ENCODE measurements at regions not wholly inside any gene's neighbourhood (a gene's known extent, or its start where the extent isn't known, plus 50 kb on each side); places are given as distances from the start of the nearest gene placed in this dataset.

GRCh38 chr10:123587110-123587509 is 79.0 kb upstream of the GPR26 start:
- Histone ChIP-seq H3K4me3 (ENCODE audit: low read length, poor library complexity, severe bottlenecking) (no peak overlapping the region), H3K9me3 (ENCODE audit: insufficient read depth, low read depth, low read length) (no peaks in the 10 kb centered on the region), H3K36me3 (ENCODE audit: insufficient read depth, low read length) (no peaks in the 10 kb centered on the region), H2AFZ (ENCODE audit: low read length) (no peak overlapping the region), H3K4me2 (ENCODE audit: low read depth, low read length, poor library complexity, severe bottlenecking) (no peak overlapping the region), H3K9ac (ENCODE audit: low read depth, low read length, poor library complexity, severe bottlenecking) (no peak overlapping the region), H3K9me2 (replicated peaks; ENCODE audit: low read depth, low read length) (no peaks in the 10 kb centered on the region), H4K20me1 (ENCODE audit: insufficient read depth, low read length, poor library complexity, severe bottlenecking) (no peaks in the 10 kb centered on the region), H3K4me1 (ENCODE audit: insufficient read depth, low read length, poor library complexity, severe bottlenecking) (no peaks in the 10 kb centered on the region), H3K27me3 (ENCODE audit: insufficient read depth, low read length, poor library complexity, severe bottlenecking) (no peaks in the 10 kb centered on the region), H3F3A (ENCODE audit: low read depth) (no peaks in the 10 kb centered on the region), H3K79me2 (ENCODE audit: insufficient read depth, low read length) (no peaks in the 10 kb centered on the region)
- TF ChIP-seq, protein P1, sequence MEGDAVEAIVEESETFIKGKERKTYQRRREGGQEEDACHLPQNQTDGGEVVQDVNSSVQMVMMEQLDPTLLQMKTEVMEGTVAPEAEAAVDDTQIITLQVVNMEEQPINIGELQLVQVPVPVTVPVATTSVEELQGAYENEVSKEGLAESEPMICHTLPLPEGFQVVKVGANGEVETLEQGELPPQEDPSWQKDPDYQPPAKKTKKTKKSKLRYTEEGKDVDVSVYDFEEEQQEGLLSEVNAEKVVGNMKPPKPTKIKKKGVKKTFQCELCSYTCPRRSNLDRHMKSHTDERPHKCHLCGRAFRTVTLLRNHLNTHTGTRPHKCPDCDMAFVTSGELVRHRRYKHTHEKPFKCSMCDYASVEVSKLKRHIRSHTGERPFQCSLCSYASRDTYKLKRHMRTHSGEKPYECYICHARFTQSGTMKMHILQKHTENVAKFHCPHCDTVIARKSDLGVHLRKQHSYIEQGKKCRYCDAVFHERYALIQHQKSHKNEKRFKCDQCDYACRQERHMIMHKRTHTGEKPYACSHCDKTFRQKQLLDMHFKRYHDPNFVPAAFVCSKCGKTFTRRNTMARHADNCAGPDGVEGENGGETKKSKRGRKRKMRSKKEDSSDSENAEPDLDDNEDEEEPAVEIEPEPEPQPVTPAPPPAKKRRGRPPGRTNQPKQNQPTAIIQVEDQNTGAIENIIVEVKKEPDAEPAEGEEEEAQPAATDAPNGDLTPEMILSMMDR (conservative IDR thresholded peaks at IDR 0.05; ENCODE audit: low read length): no peak
- TF ChIP-seq EZH2phosphoT487 (IDR thresholded peaks at IDR 0.05; ENCODE audit: borderline replicate concordance): no peak

DNA sequence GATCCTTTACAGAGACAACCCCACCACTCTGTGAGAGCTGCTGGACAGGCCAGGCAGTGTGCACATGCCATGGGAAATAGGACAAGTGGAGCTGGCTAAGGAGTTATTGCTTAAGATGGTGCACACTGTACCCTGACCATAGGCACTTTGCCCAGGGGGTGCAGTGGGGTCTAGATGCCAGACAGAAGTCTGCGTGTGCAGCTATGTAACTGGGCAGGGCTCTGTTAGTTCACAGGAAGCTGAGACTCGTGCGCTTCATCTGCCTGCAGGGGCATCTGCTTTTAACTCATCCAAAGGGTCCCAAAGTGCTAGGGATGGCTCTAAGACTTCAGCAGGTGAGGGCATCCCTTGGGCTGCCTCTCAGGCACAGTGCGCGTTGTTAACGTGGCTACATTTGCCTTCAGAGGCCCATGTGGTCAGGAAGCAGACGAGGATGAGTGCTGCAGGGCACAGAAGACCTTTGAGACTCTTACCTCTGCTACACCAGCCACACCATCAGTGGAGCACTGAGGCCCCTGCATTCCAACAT is 77.7 kb upstream of the GPR26 start:
- H3K9me2 ChIP-seq (replicated peaks; ENCODE audit: low read depth, low read length): no peaks in the 10 kb centered on the region
- no peaks in the 10 kb centered on the region for H3F3A ChIP-seq (ENCODE audit: low read depth)
- H2AFZ ChIP-seq (ENCODE audit: low read length): no peak overlapping the region
- no peak overlapping the region for H3K9ac ChIP-seq (ENCODE audit: low read depth, low read length, poor library complexity, severe bottlenecking)
- no peaks in the 10 kb centered on the region for H4K20me1 ChIP-seq (ENCODE audit: insufficient read depth, low read length, poor library complexity, severe bottlenecking)
- no peak overlapping the region for H3K4me2 ChIP-seq (ENCODE audit: low read depth, low read length, poor library complexity, severe bottlenecking)
- H3K36me3 ChIP-seq (ENCODE audit: insufficient read depth, low read length): no peaks in the 10 kb centered on the region
- no peaks in the 10 kb centered on the region for H3K27me3 ChIP-seq (ENCODE audit: insufficient read depth, low read length, poor library complexity, severe bottlenecking)
- no peaks in the 10 kb centered on the region for H3K79me2 ChIP-seq (ENCODE audit: insufficient read depth, low read length)
- H3K4me3 ChIP-seq (ENCODE audit: low read length, poor library complexity, severe bottlenecking): no peak overlapping the region
- no peaks in the 10 kb centered on the region for H3K4me1 ChIP-seq (ENCODE audit: insufficient read depth, low read length, poor library complexity, severe bottlenecking)
- TF ChIP-seq, protein P1 (conservative IDR thresholded peaks at IDR 0.05; ENCODE audit: low read length): no peak
- TF ChIP-seq EZH2phosphoT487 (IDR thresholded peaks at IDR 0.05; ENCODE audit: borderline replicate concordance): no peak
- no peaks in the 10 kb centered on the region for H3K9me3 ChIP-seq (ENCODE audit: insufficient read depth, low read depth, low read length)

DNA sequence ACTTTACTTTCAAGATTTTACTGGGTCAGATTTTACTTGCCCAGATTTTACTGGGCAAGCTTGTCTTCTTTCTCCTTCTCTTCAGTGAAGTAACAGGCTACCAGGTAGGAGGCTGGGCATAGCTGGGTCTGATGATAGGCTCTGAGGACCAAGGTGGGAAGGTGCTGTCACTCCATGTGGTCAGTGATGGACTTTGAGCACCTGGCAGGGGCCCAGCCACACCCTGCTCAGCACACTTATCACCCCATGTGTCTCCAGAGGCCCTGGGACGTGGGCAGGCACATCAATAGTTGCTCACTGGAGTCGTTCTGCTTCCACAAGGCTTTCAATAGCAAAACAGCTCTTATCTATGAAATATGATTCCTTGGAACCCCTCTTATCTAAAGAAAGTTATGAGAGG is 70.5 kb upstream of the GPR26 start:
- no peak overlapping the region for H3K9ac ChIP-seq (ENCODE audit: low read depth, low read length, poor library complexity, severe bottlenecking)
- no peaks in the 10 kb centered on the region for H3F3A ChIP-seq (ENCODE audit: low read depth)
- H3K9me2 ChIP-seq (replicated peaks; ENCODE audit: low read depth, low read length): no peaks in the 10 kb centered on the region
- no peaks in the 10 kb centered on the region for H3K27me3 ChIP-seq (ENCODE audit: insufficient read depth, low read length, poor library complexity, severe bottlenecking)
- no peaks in the 10 kb centered on the region for H3K79me2 ChIP-seq (ENCODE audit: insufficient read depth, low read length)
- H4K20me1 ChIP-seq (ENCODE audit: insufficient read depth, low read length, poor library complexity, severe bottlenecking): no peaks in the 10 kb centered on the region
- no peak overlapping the region for H3K4me2 ChIP-seq (ENCODE audit: low read depth, low read length, poor library complexity, severe bottlenecking)
- H3K36me3 ChIP-seq (ENCODE audit: insufficient read depth, low read length): no peaks in the 10 kb centered on the region
- no peaks in the 10 kb centered on the region for H3K9me3 ChIP-seq (ENCODE audit: insufficient read depth, low read depth, low read length)
- TF ChIP-seq EZH2phosphoT487 (IDR thresholded peaks at IDR 0.05; ENCODE audit: borderline replicate concordance): no peak
- TF ChIP-seq, protein P1 (conservative IDR thresholded peaks at IDR 0.05; ENCODE audit: low read length): no peak
- H3K4me1 ChIP-seq (ENCODE audit: insufficient read depth, low read length, poor library complexity, severe bottlenecking): no peaks in the 10 kb centered on the region
- no peak overlapping the region for H3K4me3 ChIP-seq (ENCODE audit: low read length, poor library complexity, severe bottlenecking)
- H2AFZ ChIP-seq (ENCODE audit: low read length): no peak overlapping the region
